ENCODE measurements at regions not wholly inside any gene's neighbourhood (a gene's known extent, or its start where the extent isn't known, plus 50 kb on each side); places are given as distances from the start of the nearest gene placed in this dataset.

- TF ChIP-seq CHD7 (IDR thresholded peaks at IDR 0.05; ENCODE audit: insufficient replicate concordance, low read length) (no peak), KDM5A (IDR thresholded peaks at IDR 0.05; ENCODE audit: low read length) (no peak), KDM4A (IDR thresholded peaks at IDR 0.05; ENCODE audit: low read depth, low read length, severe bottlenecking) (no peak), SIN3A (conservative IDR thresholded peaks at IDR 0.05 in 1 of 2, IDR thresholded peaks at IDR 0.05 in 1 of 2; ENCODE audit: low read depth in 1 of 2, low read length in 2 of 2) (0 out of 4 replicates have a peak, but pooled peaks of 1 of the 2 experiments have one; percentile 13), SIRT6 (IDR thresholded peaks at IDR 0.05; ENCODE audit: low read length) (no peak), TEAD4 (IDR thresholded peaks at IDR 0.05; ENCODE audit: low read depth, low read length) (peak; percentile 80), POU5F1 (IDR thresholded peaks at IDR 0.05; ENCODE audit: low read depth, low read length) (peak; percentile 34; the same call in 1 of the 2 replicates), GABPA (IDR thresholded peaks at IDR 0.05; ENCODE audit: borderline replicate concordance, insufficient read depth, low read length) (no peak), ATF3 (IDR thresholded peaks at IDR 0.05; ENCODE audit: insufficient read depth, low read depth, low read length) (no peak)
Observed at GRCh38 chr6:137589067-137589848, 95.1 kb upstream of the OLIG3 start (continued).

All from H1 (cell line).